Liver (tissue), 8 donors: ENCODE measurements at regions not wholly inside any gene's neighbourhood (a gene's known extent, or its start where the extent isn't known, plus 50 kb on each side); places are given as distances from the start of the nearest gene placed in this dataset.

Source experiments
- DNase-seq: peaks from one replicate; pipeline ENCODE4 v3.0.0-alpha.2; 2017; ENCODE audit warnings: low spot score
- H3K27ac ChIP-seq, 2 donors: one replicate each; pipeline ENCODE4 v1.7.0; 2013; ENCODE audit warnings: inconsistent platforms in 2 of 2, low read length in 2 of 2, control low read depth in 1 of 2, low read depth in 1 of 2, mild to moderate bottlenecking in 1 of 2
- H3K27me3 ChIP-seq, 4 donors: one replicate each; pipeline versions ENCODE4 v1.6.1 to v1.7.0; 2013; ENCODE audit warnings: low read length in 3 of 4, inconsistent platforms in 1 of 4, mild to moderate bottlenecking in 1 of 4, moderate library complexity in 1 of 4; ENCODE audit not compliant: control insufficient read depth in 4 of 4, insufficient read depth in 4 of 4
- H3K36me3 ChIP-seq, 4 donors: one replicate each; pipeline versions ENCODE4 v1.6.1 to v1.7.0; 2013; ENCODE audit warnings: low read length in 3 of 4, mild to moderate bottlenecking in 3 of 4, low read depth in 1 of 4, moderate library complexity in 1 of 4; ENCODE audit not compliant: control insufficient read depth in 4 of 4, insufficient read depth in 3 of 4
- H3K4me1 ChIP-seq, 4 donors: one replicate each; pipeline versions ENCODE4 v1.6.1 to v1.7.0; 2013; ENCODE audit warnings: low read length in 3 of 4, mild to moderate bottlenecking in 3 of 4, moderate library complexity in 1 of 4; ENCODE audit not compliant: control insufficient read depth in 4 of 4, insufficient read depth in 4 of 4
- H3K4me3 ChIP-seq, 3 donors: one replicate each; pipeline versions ENCODE4 v1.6.1 to v1.7.0; 2013; ENCODE audit warnings: low read length in 3 of 3, control low read depth in 1 of 3, low read depth in 1 of 3, mild to moderate bottlenecking in 1 of 3
- H3K9ac ChIP-seq, 2 donors: one replicate each; pipeline ENCODE4 v1.7.0; 2013; ENCODE audit warnings: low read length in 2 of 2, mild to moderate bottlenecking in 2 of 2, moderate library complexity in 2 of 2, control low read depth in 1 of 2, low read depth in 1 of 2
- H3K9me3 ChIP-seq, 4 donors: one replicate each; pipeline versions ENCODE4 v1.6.1 to v1.7.0; 2013; ENCODE audit warnings: low read length in 3 of 4; ENCODE audit not compliant: control insufficient read depth in 4 of 4
- EGR1 ChIP-seq, 2 donors: IDR thresholded peaks; 2 replicates each; pipeline ENCODE4 v1.6.1; 2016 to 2018; ENCODE audit warnings: antibody characterized with exemption in 2 of 2, low read depth in 2 of 2
- FOXA1 ChIP-seq: IDR thresholded peaks from 2 replicates; pipeline ENCODE4 v1.6.1; 2016; ENCODE audit warnings: antibody characterized with exemption
- FOXA2 ChIP-seq: IDR thresholded peaks from 2 replicates; pipeline ENCODE4 v1.6.1; 2016; ENCODE audit warnings: antibody characterized with exemption
- GABPA ChIP-seq, 2 donors: IDR thresholded peaks in 1 of 2; conservative IDR thresholded peaks in 1 of 2; 2 replicates each; pipeline ENCODE4 v1.6.1; 2016; ENCODE audit warnings: antibody characterized with exemption in 2 of 2, mild to moderate bottlenecking in 1 of 2, moderate library complexity in 1 of 2
- HNF4A ChIP-seq, 2 donors: conservative IDR thresholded peaks; 2 replicates each; pipeline ENCODE4 v1.6.1; 2016; ENCODE audit warnings: antibody characterized with exemption in 2 of 2, mild to moderate bottlenecking in 2 of 2
- JUND ChIP-seq, 2 donors: IDR thresholded peaks; 2 replicates each; pipeline ENCODE4 v1.6.1; 2016; ENCODE audit warnings: antibody characterized with exemption in 2 of 2
- RAD21 ChIP-seq, 2 donors: IDR thresholded peaks; 2 replicates each; pipeline ENCODE4 v1.6.1; 2016; ENCODE audit warnings: antibody characterized with exemption in 2 of 2, mild to moderate bottlenecking in 2 of 2
- RXRA ChIP-seq, 2 donors: IDR thresholded peaks; 2 replicates each; pipeline ENCODE4 v1.6.1; 2017 to 2018; ENCODE audit warnings: antibody characterized with exemption in 2 of 2, mild to moderate bottlenecking in 1 of 2
- SP1 ChIP-seq: IDR thresholded peaks from 2 replicates; pipeline ENCODE4 v1.6.1; 2018; ENCODE audit warnings: antibody characterized with exemption, mild to moderate bottlenecking
- TAF1 ChIP-seq: conservative IDR thresholded peaks from 2 replicates; pipeline ENCODE4 v1.6.1; 2016; ENCODE audit warnings: antibody characterized with exemption, mild to moderate bottlenecking
- YY1 ChIP-seq: IDR thresholded peaks from 2 replicates; pipeline ENCODE4 v1.6.1; 2016; ENCODE audit warnings: antibody characterized with exemption, mild to moderate bottlenecking
- WGBS: extraction: QIAGEN DNeasy Blood & Tissue Kit; methylation state at CpG from one replicate; pipeline ENCODE4 v1.1.7; 2013; 5-methylcytosine and 5-hydroxymethylcytosine counted together
- TF ChIP-seq, protein P1 (sequence below): IDR thresholded peaks from 2 replicates; pipeline ENCODE4 v1.6.1; 2016; ENCODE audit warnings: antibody characterized with exemption
- TF ChIP-seq, protein P2 (sequence below): IDR thresholded peaks from 2 replicates; pipeline ENCODE4 v1.6.1; 2016; ENCODE audit warnings: antibody characterized with exemption
- TF ChIP-seq, protein P3 (sequence below): IDR thresholded peaks from 2 replicates; pipeline ENCODE4 v1.6.1; 2016; ENCODE audit warnings: antibody characterized with exemption
- TF ChIP-seq, protein P4 (sequence below): IDR thresholded peaks from 2 replicates; pipeline ENCODE4 v1.6.1; 2016; ENCODE audit warnings: antibody characterized with exemption, mild to moderate bottlenecking
- TF ChIP-seq, protein P5 (sequence below): fragments of 150-350 bp; IDR thresholded peaks from 2 replicates; pipeline ENCODE4 v1.5.1; 2017; ENCODE audit warnings: improper control_type of control experiment, low read depth, low read length; ENCODE audit not compliant: missing input control
- donor health status: healthy.
- donor health status: healthy.
- donor health status: healthy.
- donor health status: healthy.
- donor health status: healthy.

DNA sequence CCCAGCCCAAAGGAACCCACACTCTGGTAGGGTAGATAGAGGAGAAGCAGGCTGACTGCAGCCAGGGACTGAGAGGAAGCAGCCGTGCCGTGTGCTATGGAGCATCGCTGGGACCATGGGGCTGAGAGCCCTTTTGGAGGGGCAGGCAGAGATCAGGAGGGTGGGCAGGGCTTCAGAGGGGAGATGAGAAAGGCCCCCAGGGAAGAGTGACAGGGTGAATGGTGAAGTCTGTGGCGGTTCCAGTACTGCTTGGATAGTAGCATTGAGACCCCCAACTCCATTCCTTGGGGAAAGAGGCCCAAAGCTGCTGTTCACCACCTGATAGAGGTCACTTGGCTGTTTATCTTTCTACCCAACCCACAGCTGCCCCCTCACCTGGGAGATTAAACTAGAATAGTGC is 80.0 kb upstream of the MRPS22 start:
- no peaks in the 10 kb centered on the region for H3K9me3 ChIP-seq
- 93% methylated on average over 4 of the region's 4 CpGs for WGBS
- H3K36me3 ChIP-seq, result no peaks in the 10 kb centered on the region
- H3K9ac ChIP-seq, result no peak overlapping the region
- no peaks in the 10 kb centered on the region for H3K27me3 ChIP-seq
- TF ChIP-seq, protein P1, sequence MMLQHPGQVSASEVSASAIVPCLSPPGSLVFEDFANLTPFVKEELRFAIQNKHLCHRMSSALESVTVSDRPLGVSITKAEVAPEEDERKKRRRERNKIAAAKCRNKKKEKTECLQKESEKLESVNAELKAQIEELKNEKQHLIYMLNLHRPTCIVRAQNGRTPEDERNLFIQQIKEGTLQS, result no peak
- no peak for TF ChIP-seq RAD21 (IDR thresholded peaks at IDR 0.05)
- TF ChIP-seq, protein P2, sequence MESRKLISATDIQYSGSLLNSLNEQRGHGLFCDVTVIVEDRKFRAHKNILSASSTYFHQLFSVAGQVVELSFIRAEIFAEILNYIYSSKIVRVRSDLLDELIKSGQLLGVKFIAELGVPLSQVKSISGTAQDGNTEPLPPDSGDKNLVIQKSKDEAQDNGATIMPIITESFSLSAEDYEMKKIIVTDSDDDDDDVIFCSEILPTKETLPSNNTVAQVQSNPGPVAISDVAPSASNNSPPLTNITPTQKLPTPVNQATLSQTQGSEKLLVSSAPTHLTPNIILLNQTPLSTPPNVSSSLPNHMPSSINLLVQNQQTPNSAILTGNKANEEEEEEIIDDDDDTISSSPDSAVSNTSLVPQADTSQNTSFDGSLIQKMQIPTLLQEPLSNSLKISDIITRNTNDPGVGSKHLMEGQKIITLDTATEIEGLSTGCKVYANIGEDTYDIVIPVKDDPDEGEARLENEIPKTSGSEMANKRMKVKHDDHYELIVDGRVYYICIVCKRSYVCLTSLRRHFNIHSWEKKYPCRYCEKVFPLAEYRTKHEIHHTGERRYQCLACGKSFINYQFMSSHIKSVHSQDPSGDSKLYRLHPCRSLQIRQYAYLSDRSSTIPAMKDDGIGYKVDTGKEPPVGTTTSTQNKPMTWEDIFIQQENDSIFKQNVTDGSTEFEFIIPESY, result no peak
- TF ChIP-seq TAF1, result no peak
- TF ChIP-seq EGR1 (IDR thresholded peaks at IDR 0.05; ENCODE audit: low read depth in 2 of 2), result no peak
- TF ChIP-seq, protein P3, sequence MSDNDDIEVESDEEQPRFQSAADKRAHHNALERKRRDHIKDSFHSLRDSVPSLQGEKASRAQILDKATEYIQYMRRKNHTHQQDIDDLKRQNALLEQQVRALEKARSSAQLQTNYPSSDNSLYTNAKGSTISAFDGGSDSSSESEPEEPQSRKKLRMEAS, result no peak
- TF ChIP-seq, protein P4, sequence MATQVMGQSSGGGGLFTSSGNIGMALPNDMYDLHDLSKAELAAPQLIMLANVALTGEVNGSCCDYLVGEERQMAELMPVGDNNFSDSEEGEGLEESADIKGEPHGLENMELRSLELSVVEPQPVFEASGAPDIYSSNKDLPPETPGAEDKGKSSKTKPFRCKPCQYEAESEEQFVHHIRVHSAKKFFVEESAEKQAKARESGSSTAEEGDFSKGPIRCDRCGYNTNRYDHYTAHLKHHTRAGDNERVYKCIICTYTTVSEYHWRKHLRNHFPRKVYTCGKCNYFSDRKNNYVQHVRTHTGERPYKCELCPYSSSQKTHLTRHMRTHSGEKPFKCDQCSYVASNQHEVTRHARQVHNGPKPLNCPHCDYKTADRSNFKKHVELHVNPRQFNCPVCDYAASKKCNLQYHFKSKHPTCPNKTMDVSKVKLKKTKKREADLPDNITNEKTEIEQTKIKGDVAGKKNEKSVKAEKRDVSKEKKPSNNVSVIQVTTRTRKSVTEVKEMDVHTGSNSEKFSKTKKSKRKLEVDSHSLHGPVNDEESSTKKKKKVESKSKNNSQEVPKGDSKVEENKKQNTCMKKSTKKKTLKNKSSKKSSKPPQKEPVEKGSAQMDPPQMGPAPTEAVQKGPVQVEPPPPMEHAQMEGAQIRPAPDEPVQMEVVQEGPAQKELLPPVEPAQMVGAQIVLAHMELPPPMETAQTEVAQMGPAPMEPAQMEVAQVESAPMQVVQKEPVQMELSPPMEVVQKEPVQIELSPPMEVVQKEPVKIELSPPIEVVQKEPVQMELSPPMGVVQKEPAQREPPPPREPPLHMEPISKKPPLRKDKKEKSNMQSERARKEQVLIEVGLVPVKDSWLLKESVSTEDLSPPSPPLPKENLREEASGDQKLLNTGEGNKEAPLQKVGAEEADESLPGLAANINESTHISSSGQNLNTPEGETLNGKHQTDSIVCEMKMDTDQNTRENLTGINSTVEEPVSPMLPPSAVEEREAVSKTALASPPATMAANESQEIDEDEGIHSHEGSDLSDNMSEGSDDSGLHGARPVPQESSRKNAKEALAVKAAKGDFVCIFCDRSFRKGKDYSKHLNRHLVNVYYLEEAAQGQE, result no peak
- TF ChIP-seq FOXA2, result no peak
- TF ChIP-seq, protein P5, sequence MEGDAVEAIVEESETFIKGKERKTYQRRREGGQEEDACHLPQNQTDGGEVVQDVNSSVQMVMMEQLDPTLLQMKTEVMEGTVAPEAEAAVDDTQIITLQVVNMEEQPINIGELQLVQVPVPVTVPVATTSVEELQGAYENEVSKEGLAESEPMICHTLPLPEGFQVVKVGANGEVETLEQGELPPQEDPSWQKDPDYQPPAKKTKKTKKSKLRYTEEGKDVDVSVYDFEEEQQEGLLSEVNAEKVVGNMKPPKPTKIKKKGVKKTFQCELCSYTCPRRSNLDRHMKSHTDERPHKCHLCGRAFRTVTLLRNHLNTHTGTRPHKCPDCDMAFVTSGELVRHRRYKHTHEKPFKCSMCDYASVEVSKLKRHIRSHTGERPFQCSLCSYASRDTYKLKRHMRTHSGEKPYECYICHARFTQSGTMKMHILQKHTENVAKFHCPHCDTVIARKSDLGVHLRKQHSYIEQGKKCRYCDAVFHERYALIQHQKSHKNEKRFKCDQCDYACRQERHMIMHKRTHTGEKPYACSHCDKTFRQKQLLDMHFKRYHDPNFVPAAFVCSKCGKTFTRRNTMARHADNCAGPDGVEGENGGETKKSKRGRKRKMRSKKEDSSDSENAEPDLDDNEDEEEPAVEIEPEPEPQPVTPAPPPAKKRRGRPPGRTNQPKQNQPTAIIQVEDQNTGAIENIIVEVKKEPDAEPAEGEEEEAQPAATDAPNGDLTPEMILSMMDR, result no peak
- no peak for TF ChIP-seq SP1
- no peak for TF ChIP-seq RXRA (IDR thresholded peaks at IDR 0.05)
- TF ChIP-seq JUND (IDR thresholded peaks at IDR 0.05), result no peak
- TF ChIP-seq GABPA (IDR thresholded peaks at IDR 0.05 in 1 of 2, conservative IDR thresholded peaks at IDR 0.05 in 1 of 2), result no peak
- no peak for TF ChIP-seq FOXA1
- no peak for TF ChIP-seq YY1
- no peak overlapping the region for H3K27ac ChIP-seq
- peaks cover 5 to 25% (median 23%) of the 10 kb centered on the region in 4 donors for H3K4me1 ChIP-seq
- no peak overlapping the region for H3K4me3 ChIP-seq
- no peak for DNase-seq

DNA sequence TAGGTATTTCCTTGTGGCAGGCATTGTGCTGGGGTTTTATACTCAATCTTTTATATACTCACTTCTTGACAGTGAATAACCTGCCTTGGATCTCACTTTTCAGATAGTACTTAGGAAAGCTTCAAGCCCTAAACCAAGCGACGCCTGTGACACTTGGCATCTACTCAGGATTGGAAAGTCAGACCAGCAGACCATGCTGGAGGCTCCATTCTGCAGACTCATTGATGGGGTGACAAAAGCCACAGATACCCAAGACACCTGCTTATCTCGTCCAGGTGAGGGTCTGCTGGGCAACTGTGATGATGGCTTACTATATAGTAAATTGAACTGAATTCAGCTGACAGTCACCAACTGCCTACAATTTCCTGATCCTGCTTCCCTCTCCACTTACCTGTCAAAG is 79.4 kb upstream of the MRPS22 start:
- no peak overlapping the region for H3K9ac ChIP-seq
- DNase-seq, result no peak
- no peak overlapping the region for H3K4me3 ChIP-seq
- peaks cover 5 to 28% (median 24%) of the 10 kb centered on the region in 4 donors for H3K4me1 ChIP-seq
- WGBS, result 91% methylated on average over 3 of the region's 3 CpGs
- no peaks in the 10 kb centered on the region for H3K9me3 ChIP-seq
- TF ChIP-seq RXRA (IDR thresholded peaks at IDR 0.05), result no peak
- TF ChIP-seq RAD21 (IDR thresholded peaks at IDR 0.05), result no peak
- TF ChIP-seq HNF4A (conservative IDR thresholded peaks at IDR 0.05), result no peak
- no peak for TF ChIP-seq GABPA (IDR thresholded peaks at IDR 0.05 in 1 of 2, conservative IDR thresholded peaks at IDR 0.05 in 1 of 2)
- TF ChIP-seq FOXA2, result no peak
- no peak for TF ChIP-seq EGR1 (IDR thresholded peaks at IDR 0.05; ENCODE audit: low read depth in 2 of 2)
- no peaks in the 10 kb centered on the region for H3K36me3 ChIP-seq
- no peaks in the 10 kb centered on the region for H3K27me3 ChIP-seq
- no peak overlapping the region for H3K27ac ChIP-seq
